ENCODE measurements at regions not wholly inside any gene's neighbourhood (a gene's known extent, or its start where the extent isn't known, plus 50 kb on each side); places are given as distances from the start of the nearest gene placed in this dataset.

DNA sequence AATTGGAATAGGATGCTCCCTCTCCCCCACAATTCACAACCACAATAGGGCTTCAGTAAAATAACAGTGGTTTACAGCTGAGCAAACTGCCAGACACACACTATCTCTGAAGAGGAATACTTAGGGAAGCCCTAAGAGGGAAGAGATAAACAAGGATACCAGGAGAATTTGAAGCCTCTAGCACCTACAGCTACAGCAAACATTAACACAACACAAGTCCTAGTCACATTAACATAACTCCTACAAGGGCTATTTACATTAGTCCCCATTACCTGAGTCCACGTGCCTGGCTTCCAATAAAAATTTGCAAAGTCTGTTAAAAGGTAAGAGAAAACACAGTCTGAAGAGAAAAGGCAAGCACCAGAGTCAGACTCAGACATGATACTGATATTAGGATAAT, 346.9 kb upstream of the CDIN1 start:
- Mint-ChIP-seq H3K4me3 (no peak overlapping the region), H3K27ac (no peak overlapping the region), H3K27me3 (no peaks in the 10 kb centered on the region), H3K9me3 (ENCODE audit: insufficient read depth) (peaks cover 2% of the 10 kb centered on the region), H3K4me1 (no peaks in the 10 kb centered on the region)
- ChIA-PET CTCF (no interaction called here), POLR2A (no interaction called here)
- Histone ChIP-seq H3K4me1 (ENCODE audit: control insufficient read depth in 2 of 2, insufficient read depth in 2 of 2, low read length in 2 of 2) (no peaks in the 10 kb centered on the region), H3K9me3 (ENCODE audit: control extremely low read depth in 1 of 3, control insufficient read depth in 2 of 3, insufficient read depth in 1 of 3, low read length in 2 of 3) (no peaks in the 10 kb centered on the region), H4K20me1 (ENCODE audit: control insufficient read depth, insufficient read depth, low read length, poor library complexity, severe bottlenecking) (no peaks in the 10 kb centered on the region), H3K4me2 (replicated peaks; ENCODE audit: low read depth, low read length, poor library complexity, severe bottlenecking) (no peak overlapping the region), H3K4me3 (ENCODE audit: control extremely low read depth in 1 of 5, extremely low read depth in 1 of 5, insufficient read depth in 1 of 5, low read depth in 2 of 5, low read length in 4 of 5) (no peak overlapping the region), H3K27me3 (replicated peaks in 1 of 4; ENCODE audit: control extremely low read depth in 1 of 4, control insufficient read depth in 3 of 4, insufficient read depth in 4 of 4, low read length in 3 of 4) (no peaks in the 10 kb centered on the region), H3K9ac (ENCODE audit: low read length) (no peak overlapping the region), H3K36me3 (replicated peaks in 1 of 2; ENCODE audit: control extremely low read depth in 1 of 2, control insufficient read depth in 1 of 2, extremely low read depth in 1 of 2, insufficient read depth in 2 of 2, low read length in 1 of 2) (no peaks in the 10 kb centered on the region), H2AFZ (ENCODE audit: insufficient read depth, low read depth, low read length, poor library complexity, severe bottlenecking) (no peak overlapping the region), H3K79me2 (ENCODE audit: control insufficient read depth, insufficient read depth, low read length) (no peaks in the 10 kb centered on the region), H3K27ac (ENCODE audit: low read length in 2 of 2) (no peak overlapping the region)
- ATAC-seq (ENCODE audit: low read depth) (no peak), DNase-seq (no peak)
- TF ChIP-seq, protein P1, sequence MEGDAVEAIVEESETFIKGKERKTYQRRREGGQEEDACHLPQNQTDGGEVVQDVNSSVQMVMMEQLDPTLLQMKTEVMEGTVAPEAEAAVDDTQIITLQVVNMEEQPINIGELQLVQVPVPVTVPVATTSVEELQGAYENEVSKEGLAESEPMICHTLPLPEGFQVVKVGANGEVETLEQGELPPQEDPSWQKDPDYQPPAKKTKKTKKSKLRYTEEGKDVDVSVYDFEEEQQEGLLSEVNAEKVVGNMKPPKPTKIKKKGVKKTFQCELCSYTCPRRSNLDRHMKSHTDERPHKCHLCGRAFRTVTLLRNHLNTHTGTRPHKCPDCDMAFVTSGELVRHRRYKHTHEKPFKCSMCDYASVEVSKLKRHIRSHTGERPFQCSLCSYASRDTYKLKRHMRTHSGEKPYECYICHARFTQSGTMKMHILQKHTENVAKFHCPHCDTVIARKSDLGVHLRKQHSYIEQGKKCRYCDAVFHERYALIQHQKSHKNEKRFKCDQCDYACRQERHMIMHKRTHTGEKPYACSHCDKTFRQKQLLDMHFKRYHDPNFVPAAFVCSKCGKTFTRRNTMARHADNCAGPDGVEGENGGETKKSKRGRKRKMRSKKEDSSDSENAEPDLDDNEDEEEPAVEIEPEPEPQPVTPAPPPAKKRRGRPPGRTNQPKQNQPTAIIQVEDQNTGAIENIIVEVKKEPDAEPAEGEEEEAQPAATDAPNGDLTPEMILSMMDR (IDR thresholded peaks at IDR 0.05) = no peak
- no peak for TF ChIP-seq EZH2 (IDR thresholded peaks at IDR 0.05; ENCODE audit: borderline replicate concordance, insufficient read depth, low read depth, low read length, poor library complexity, severe bottlenecking)
- intact Hi-C loops (cut with micrococcal nuclease) = no loop called here
- WGBS (ENCODE audit: insufficient coverage) = no CpG with 5 or more reads among the region's 1 CpG

- ChIA-PET CTCF (no interaction called here), POLR2A (no interaction called here)
- no peak for TF ChIP-seq EZH2 (IDR thresholded peaks at IDR 0.05; ENCODE audit: borderline replicate concordance, insufficient read depth, low read depth, low read length, poor library complexity, severe bottlenecking)
- TF ChIP-seq, protein P1 (IDR thresholded peaks at IDR 0.05) = no peak
- Mint-ChIP-seq H3K4me1 (no peaks in the 10 kb centered on the region), H3K27ac (no peak overlapping the region), H3K27me3 (no peaks in the 10 kb centered on the region), H3K4me3 (no peak overlapping the region), H3K9me3 (ENCODE audit: insufficient read depth) (peaks cover 2% of the 10 kb centered on the region)
- no peaks in the 10 kb centered on the region for H3K4me1 ChIP-seq (ENCODE audit: control insufficient read depth in 2 of 2, insufficient read depth in 2 of 2, low read length in 2 of 2)
- ATAC-seq (ENCODE audit: low read depth) (no peak), DNase-seq (no peak)
- H3K27ac ChIP-seq (ENCODE audit: low read length in 2 of 2) = no peak overlapping the region
- H2AFZ ChIP-seq (ENCODE audit: insufficient read depth, low read depth, low read length, poor library complexity, severe bottlenecking) = no peak overlapping the region
- no peak overlapping the region for H3K4me2 ChIP-seq (replicated peaks; ENCODE audit: low read depth, low read length, poor library complexity, severe bottlenecking)
- H3K9me3 ChIP-seq (ENCODE audit: control extremely low read depth in 1 of 3, control insufficient read depth in 2 of 3, insufficient read depth in 1 of 3, low read length in 2 of 3) = no peaks in the 10 kb centered on the region
- no peaks in the 10 kb centered on the region for H4K20me1 ChIP-seq (ENCODE audit: control insufficient read depth, insufficient read depth, low read length, poor library complexity, severe bottlenecking)
- intact Hi-C loops (cut with micrococcal nuclease) = no loop called here
- H3K27me3 ChIP-seq (replicated peaks in 1 of 4; ENCODE audit: control extremely low read depth in 1 of 4, control insufficient read depth in 3 of 4, insufficient read depth in 4 of 4, low read length in 3 of 4) = no peaks in the 10 kb centered on the region
- no peak overlapping the region for H3K9ac ChIP-seq (ENCODE audit: low read length)
- H3K4me3 ChIP-seq (ENCODE audit: control extremely low read depth in 1 of 5, extremely low read depth in 1 of 5, insufficient read depth in 1 of 5, low read depth in 2 of 5, low read length in 4 of 5) = no peak overlapping the region
- no peaks in the 10 kb centered on the region for H3K36me3 ChIP-seq (replicated peaks in 1 of 2; ENCODE audit: control extremely low read depth in 1 of 2, control insufficient read depth in 1 of 2, extremely low read depth in 1 of 2, insufficient read depth in 2 of 2, low read length in 1 of 2)
- no peaks in the 10 kb centered on the region for H3K79me2 ChIP-seq (ENCODE audit: control insufficient read depth, insufficient read depth, low read length)
These were observed 344.7 kb upstream of the CDIN1 start for GRCh38 chr15:36234743-36235142.
